MCF 10A (cell line): ENCODE measurements at regions not wholly inside any gene's neighbourhood (a gene's known extent, or its start where the extent isn't known, plus 50 kb on each side); places are given as distances from the start of the nearest gene placed in this dataset.

Source experiments
- BruUV-seq: library from RNA; stranded (reverse); fragments of 400-500 nt; replicated peaks from 2 replicates; lab custom pipeline; 2021; lab: Mats Ljungman, UMichigan
- CTCF ChIA-PET: fragments of 300-600 bp; sonication (Branson Sonifier 250); formaldehyde crosslinking; extraction: SDS; loops from one replicate; lab custom pipeline; 2021; ENCODE audit warnings: antibody characterized with exemption, inconsistent platforms; lab: Yijun Ruan, JAX
- POLR2A ChIA-PET: fragments of 300-600, 350-650 bp; sonication (Branson Sonifier 250); formaldehyde crosslinking; extraction: SDS; loops from one replicate; lab custom pipeline; 2020; ENCODE audit warnings: antibody characterized with exemption, inconsistent platforms; lab: Yijun Ruan, JAX
- DNase-seq: peaks from one replicate; pipeline ENCODE4 v3.0.0-alpha.2; 2018; ENCODE audit not compliant: unreplicated experiment
- H3K27ac Mint-ChIP-seq: one replicate; pipeline ENCODE4 v1.8.0; 2022; ENCODE audit warnings: mild to moderate bottlenecking, low read depth, mixed read lengths; ENCODE audit not compliant: unreplicated experiment
- H3K27me3 Mint-ChIP-seq: one replicate; pipeline ENCODE4 v1.8.0; 2022; ENCODE audit warnings: mixed read lengths; ENCODE audit not compliant: insufficient read depth, unreplicated experiment
- H3K36me3 Mint-ChIP-seq: one replicate; pipeline ENCODE4 v1.8.0; 2022; ENCODE audit warnings: mild to moderate bottlenecking, moderate library complexity, mixed read lengths; ENCODE audit not compliant: insufficient read depth, unreplicated experiment
- H3K4me1 Mint-ChIP-seq: one replicate; pipeline ENCODE4 v1.8.0; 2022; ENCODE audit warnings: mixed read lengths; ENCODE audit not compliant: insufficient read depth, unreplicated experiment
- H3K4me3 Mint-ChIP-seq: one replicate; pipeline ENCODE4 v1.8.0; 2022; ENCODE audit warnings: mild to moderate bottlenecking, moderate library complexity, mixed read lengths; ENCODE audit not compliant: unreplicated experiment
- H3K9me3 Mint-ChIP-seq: one replicate; pipeline ENCODE4 v1.8.0; 2022; ENCODE audit warnings: mixed read lengths; ENCODE audit not compliant: unreplicated experiment
- CTCF ChIP-seq: fragments of 200-600 bp; IDR thresholded peaks from one replicate; pipeline ENCODE4 v1.8.0; 2022; ENCODE audit warnings: antibody characterized with exemption, mild to moderate bottlenecking; ENCODE audit not compliant: unreplicated experiment
- intact Hi-C: fragments of 100-400 bp; cut with micrococcal nuclease; formaldehyde crosslinking; loops from 2 replicates; pipeline ENCODE4 v1.14.1; 2022

GRCh38 chr3:13236557-13237173, 163.4 kb upstream of the IQSEC1 start:
- intact Hi-C loops, result no loop called here
- Mint-ChIP-seq H3K9me3 (no peaks in the 10 kb centered on the region), H3K27ac (no peak overlapping the region), H3K36me3 (no peaks in the 10 kb centered on the region), H3K27me3 (peaks cover 40% of the 10 kb centered on the region), H3K4me3 (no peak overlapping the region), H3K4me1 (no peaks in the 10 kb centered on the region)
- CTCF ChIA-PET, result interaction anchor here (0.7 kb wide), 1 partner anchor 8 kb away, joined by 3 read pairs; no protein-coding TSS in a partner anchor
- no TSS peak for BruUV-seq
- POLR2A ChIA-PET, result no interaction called here
- no peak for DNase-seq
- TF ChIP-seq CTCF, result no peak

- ChIA-PET CTCF (no interaction called here), POLR2A (no interaction called here)
- TF ChIP-seq CTCF, result no peak
- Mint-ChIP-seq H3K4me1 (no peaks in the 10 kb centered on the region), H3K9me3 (no peaks in the 10 kb centered on the region), H3K27me3 (peaks cover 40% of the 10 kb centered on the region), H3K36me3 (no peaks in the 10 kb centered on the region), H3K27ac (no peak overlapping the region), H3K4me3 (no peak overlapping the region)
- BruUV-seq, result no TSS peak
- peak; percentile 44 for DNase-seq
- intact Hi-C loops, result no loop called here
These were observed 162.7 kb upstream of the IQSEC1 start for GRCh38 chr3:13235897-13236296.

GRCh38 chr3:13235079-13235478, 161.8 kb upstream of the IQSEC1 start:
- ChIA-PET CTCF (no interaction called here), POLR2A (no interaction called here)
- Mint-ChIP-seq H3K4me3 (no peak overlapping the region), H3K4me1 (no peaks in the 10 kb centered on the region), H3K27me3 (peaks cover 40% of the 10 kb centered on the region), H3K36me3 (no peaks in the 10 kb centered on the region), H3K27ac (no peak overlapping the region), H3K9me3 (no peaks in the 10 kb centered on the region)
- no peak for TF ChIP-seq CTCF
- DNase-seq, result no peak
- intact Hi-C loops, result no loop called here
- BruUV-seq, result no TSS peak

GRCh38 chr3:13234666-13235065, 161.4 kb upstream of the IQSEC1 start:
- intact Hi-C loops, result no loop called here
- Mint-ChIP-seq H3K36me3 (no peaks in the 10 kb centered on the region), H3K9me3 (no peaks in the 10 kb centered on the region), H3K4me3 (no peak overlapping the region), H3K27ac (no peak overlapping the region), H3K27me3 (peaks cover 40% of the 10 kb centered on the region), H3K4me1 (no peaks in the 10 kb centered on the region)
- ChIA-PET POLR2A (no interaction called here), CTCF (interaction anchor here (0.6 kb wide), 1 partner anchor 23 kb away, joined by 4 read pairs; no protein-coding TSS in a partner anchor)
- TF ChIP-seq CTCF, result no peak
- BruUV-seq, result no TSS peak
- no peak for DNase-seq
